ENCODE measurements at regions not wholly inside any gene's neighbourhood (a gene's known extent, or its start where the extent isn't known, plus 50 kb on each side); places are given as distances from the start of the nearest gene placed in this dataset.

DNA sequence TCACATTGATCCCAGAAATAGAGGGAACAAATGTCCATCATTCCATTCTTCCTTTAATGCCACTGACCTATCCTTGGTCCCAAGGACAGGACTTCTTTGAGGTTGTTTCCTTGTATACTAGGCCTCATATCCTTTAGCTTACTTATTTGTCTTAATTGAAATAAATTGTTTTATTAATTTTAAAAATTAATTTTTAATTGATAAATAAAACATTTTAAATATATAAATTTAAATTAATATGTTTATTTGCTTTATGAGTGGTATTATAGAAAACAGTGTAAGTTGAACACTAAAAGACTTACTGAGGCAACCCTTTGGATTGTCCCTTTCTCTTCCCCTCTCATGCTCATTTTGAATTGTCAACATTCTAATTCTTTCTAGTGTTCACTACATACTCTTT is 556.9 kb upstream of the NUDT12 start:
- TF ChIP-seq, protein P1, sequence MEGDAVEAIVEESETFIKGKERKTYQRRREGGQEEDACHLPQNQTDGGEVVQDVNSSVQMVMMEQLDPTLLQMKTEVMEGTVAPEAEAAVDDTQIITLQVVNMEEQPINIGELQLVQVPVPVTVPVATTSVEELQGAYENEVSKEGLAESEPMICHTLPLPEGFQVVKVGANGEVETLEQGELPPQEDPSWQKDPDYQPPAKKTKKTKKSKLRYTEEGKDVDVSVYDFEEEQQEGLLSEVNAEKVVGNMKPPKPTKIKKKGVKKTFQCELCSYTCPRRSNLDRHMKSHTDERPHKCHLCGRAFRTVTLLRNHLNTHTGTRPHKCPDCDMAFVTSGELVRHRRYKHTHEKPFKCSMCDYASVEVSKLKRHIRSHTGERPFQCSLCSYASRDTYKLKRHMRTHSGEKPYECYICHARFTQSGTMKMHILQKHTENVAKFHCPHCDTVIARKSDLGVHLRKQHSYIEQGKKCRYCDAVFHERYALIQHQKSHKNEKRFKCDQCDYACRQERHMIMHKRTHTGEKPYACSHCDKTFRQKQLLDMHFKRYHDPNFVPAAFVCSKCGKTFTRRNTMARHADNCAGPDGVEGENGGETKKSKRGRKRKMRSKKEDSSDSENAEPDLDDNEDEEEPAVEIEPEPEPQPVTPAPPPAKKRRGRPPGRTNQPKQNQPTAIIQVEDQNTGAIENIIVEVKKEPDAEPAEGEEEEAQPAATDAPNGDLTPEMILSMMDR (conservative IDR thresholded peaks at IDR 0.05; ENCODE audit: low read depth, low read length): no peak
- TF ChIP-seq EZH2 (IDR thresholded peaks at IDR 0.05; ENCODE audit: borderline replicate concordance, low read depth, low read length, poor library complexity, severe bottlenecking): no peak

Measured in A673 (cell line).